AG10803 (cell line): ENCODE measurements at regions not wholly inside any gene's neighbourhood (a gene's known extent, or its start where the extent isn't known, plus 50 kb on each side); places are given as distances from the start of the nearest gene placed in this dataset.

Source experiments
- DNase-seq: peaks from one replicate; pipeline ENCODE4 v3.0.0; 2010; ENCODE audit warnings: low read depth
- H3K4me3 ChIP-seq: 2 replicates; pipeline ENCODE4 v1.5.1; 2011; ENCODE audit warnings: mild to moderate bottlenecking, low read length, control low read depth
- CTCF ChIP-seq: conservative IDR thresholded peaks from 2 replicates; pipeline ENCODE4 v1.5.1; 2011; ENCODE audit warnings: mild to moderate bottlenecking, low read length, control low read depth, inconsistent platforms

- TF ChIP-seq CTCF, result no peak
- H3K4me3 ChIP-seq, result no peak overlapping the region
- no peak for DNase-seq
Observed at GRCh38 chr6:105757512-105758200, 328.5 kb upstream of the PRDM1 start.

GRCh38 chr6:105755885-105756284, 330.3 kb upstream of the PRDM1 start:
- DNase-seq, result no peak
- H3K4me3 ChIP-seq, result no peak overlapping the region
- no peak for TF ChIP-seq CTCF

GRCh38 chr6:105753620-105754211, 332.4 kb upstream of the PRDM1 start:
- DNase-seq, result peak; percentile 84
- H3K4me3 ChIP-seq, result no peak overlapping the region
- TF ChIP-seq CTCF, result no peak

- no peak overlapping the region for H3K4me3 ChIP-seq
- no peak for TF ChIP-seq CTCF
- DNase-seq, result no peak
Observed at GRCh38 chr6:105753207-105753606, 332.9 kb upstream of the PRDM1 start.

- TF ChIP-seq CTCF, result no peak
- no peak overlapping the region for H3K4me3 ChIP-seq
- DNase-seq, result no peak
Observed at GRCh38 chr6:105750089-105750488, 336.0 kb upstream of the PRDM1 start.

- no peak overlapping the region for H3K4me3 ChIP-seq
- peak; percentile 57 for DNase-seq
- no peak for TF ChIP-seq CTCF
Observed at GRCh38 chr6:105748737-105749161, 337.4 kb upstream of the PRDM1 start.

- no peak for TF ChIP-seq CTCF
- no peak for DNase-seq
- no peak overlapping the region for H3K4me3 ChIP-seq
Observed at GRCh38 chr6:105747823-105748405, 338.2 kb upstream of the PRDM1 start.
